Activated naive CD4-positive, alpha-beta T cell treated with anti-CD3 and anti-CD28 coated beads, Interleukin-2, amount 50 U/mL, for 72 hours (primary cell): ENCODE measurements at regions not wholly inside any gene's neighbourhood (a gene's known extent, or its start where the extent isn't known, plus 50 kb on each side); places are given as distances from the start of the nearest gene placed in this dataset.

ENCODE experiments used
- ATAC-seq, 2 donors: fragments of 150-1000 bp; cut with Tn5 transposase; 2 replicates each; pipeline ENCODE4 v1.10.0; 2021; ENCODE audit warnings: mild to moderate bottlenecking in 2 of 2, moderate library complexity in 2 of 2
- DNase-seq, 2 donors: peaks; one replicate each; pipeline ENCODE4 v3.0.0; 2021 to 2022; ENCODE audit warnings: low spot score in 2 of 2
- H3K27ac Mint-ChIP-seq, 2 donors: one replicate each; pipeline ENCODE4 v1.8.0; 2022; ENCODE audit warnings: mild to moderate bottlenecking in 2 of 2, mixed read lengths in 2 of 2
- H3K36me3 Mint-ChIP-seq, 2 donors: one replicate each; pipeline ENCODE4 v1.8.0; 2022; ENCODE audit warnings: mixed read lengths in 2 of 2
- H3K9me3 Mint-ChIP-seq, 2 donors: one replicate each; pipeline ENCODE4 v1.8.0; 2022; ENCODE audit warnings: mixed read lengths in 2 of 2

- DNase-seq (no peak), ATAC-seq (no peak)
- H3K36me3 Mint-ChIP-seq = no peaks in the 10 kb centered on the region
- peaks cover 4 to 5% of the 10 kb centered on the region in 2 donors for H3K9me3 Mint-ChIP-seq
- no peak overlapping the region for H3K27ac Mint-ChIP-seq
Measured at GRCh38 chr1:87521452-87521851, 192.8 kb downstream of the LMO4 start.

- Mint-ChIP-seq H3K36me3 (no peaks in the 10 kb centered on the region), H3K9me3 (peaks cover 4 to 5% of the 10 kb centered on the region in 2 donors), H3K27ac (no peak overlapping the region)
- ATAC-seq (no peak), DNase-seq (no peak)
Measured at GRCh38 chr1:87523466-87523865, 194.8 kb downstream of the LMO4 start.

GRCh38 chr1:87524021-87524754 lies 195.5 kb downstream of the LMO4 start:
- no peak for DNase-seq
- Mint-ChIP-seq H3K9me3 (peaks cover 4 to 5% of the 10 kb centered on the region in 2 donors), H3K36me3 (no peaks in the 10 kb centered on the region), H3K27ac (no peak overlapping the region)
- ATAC-seq = no peak

GRCh38 chr1:87528754-87529517 lies 200.3 kb downstream of the LMO4 start:
- Mint-ChIP-seq H3K9me3 (no peaks in the 10 kb centered on the region), H3K36me3 (no peaks in the 10 kb centered on the region), H3K27ac (no peak overlapping the region)
- no peak for DNase-seq
- no peak for ATAC-seq

- ATAC-seq (no peak), DNase-seq (no peak)
- Mint-ChIP-seq H3K27ac (no peak overlapping the region), H3K36me3 (no peaks in the 10 kb centered on the region), H3K9me3 (peaks cover 0 to 3% of the 10 kb centered on the region in 2 donors)
Measured at GRCh38 chr1:87530042-87530807, 201.5 kb downstream of the LMO4 start.

- Mint-ChIP-seq H3K27ac (no peak overlapping the region), H3K9me3 (peaks cover 0 to 3% of the 10 kb centered on the region in 2 donors), H3K36me3 (no peaks in the 10 kb centered on the region)
- no peak for ATAC-seq
- no peak for DNase-seq
Measured at GRCh38 chr1:87535551-87535950, 206.9 kb downstream of the LMO4 start.

- H3K27ac Mint-ChIP-seq = no peak overlapping the region
- H3K36me3 Mint-ChIP-seq = peaks cover 11 to 14% of the 10 kb centered on the region in 2 donors
- DNase-seq = no peak
- peaks cover 14 to 19% of the 10 kb centered on the region in 2 donors for H3K9me3 Mint-ChIP-seq
- no peak for ATAC-seq
Measured at GRCh38 chr1:87539147-87539546, 210.5 kb downstream of the LMO4 start.

- no peak for ATAC-seq
- Mint-ChIP-seq H3K9me3 (peaks cover 42 to 43% of the 10 kb centered on the region in 2 donors), H3K36me3 (peaks cover 18 to 42% of the 10 kb centered on the region in 2 donors), H3K27ac (no peak overlapping the region)
- no peak for DNase-seq
Measured at GRCh38 chr1:87542697-87543096, 214.0 kb downstream of the LMO4 start.

- peaks cover 7 to 22% of the 10 kb centered on the region in 2 donors for H3K36me3 Mint-ChIP-seq
- no peak for DNase-seq
- no peak for ATAC-seq
- peaks cover 23 to 24% of the 10 kb centered on the region in 2 donors for H3K9me3 Mint-ChIP-seq
- no peak overlapping the region for H3K27ac Mint-ChIP-seq
Measured at GRCh38 chr1:87549738-87550137, 221.1 kb downstream of the LMO4 start.

GRCh38 chr1:87553511-87553910 lies 224.8 kb downstream of the LMO4 start:
- Mint-ChIP-seq H3K9me3 (no peaks in the 10 kb centered on the region), H3K27ac (no peak overlapping the region), H3K36me3 (no peaks in the 10 kb centered on the region)
- DNase-seq (no peak), ATAC-seq (no peak)

- no peaks in the 10 kb centered on the region for H3K9me3 Mint-ChIP-seq
- DNase-seq = no peak
- no peak for ATAC-seq
- H3K27ac Mint-ChIP-seq = no peak overlapping the region
- no peaks in the 10 kb centered on the region for H3K36me3 Mint-ChIP-seq
Measured at GRCh38 chr1:87555366-87555765, 226.7 kb downstream of the LMO4 start.

- ATAC-seq (no peak), DNase-seq (no peak)
- no peak overlapping the region for H3K27ac Mint-ChIP-seq
- H3K36me3 Mint-ChIP-seq = no peaks in the 10 kb centered on the region
- H3K9me3 Mint-ChIP-seq = no peaks in the 10 kb centered on the region
Measured at GRCh38 chr1:87556326-87556725, 227.6 kb downstream of the LMO4 start.

GRCh38 chr1:87558921-87559320 lies 230.2 kb downstream of the LMO4 start:
- DNase-seq (no peak), ATAC-seq (no peak)
- Mint-ChIP-seq H3K9me3 (no peaks in the 10 kb centered on the region), H3K27ac (peak overlapping the region in 1 of 2 donors; percentile 65), H3K36me3 (no peaks in the 10 kb centered on the region)

- H3K9me3 Mint-ChIP-seq = no peaks in the 10 kb centered on the region
- no peak overlapping the region for H3K27ac Mint-ChIP-seq
- no peak for DNase-seq
- no peaks in the 10 kb centered on the region for H3K36me3 Mint-ChIP-seq
- ATAC-seq = no peak
Measured at GRCh38 chr1:87560137-87560536, 231.5 kb downstream of the LMO4 start.

- DNase-seq = no peak
- no peak for ATAC-seq
- Mint-ChIP-seq H3K9me3 (no peaks in the 10 kb centered on the region), H3K27ac (no peak overlapping the region), H3K36me3 (no peaks in the 10 kb centered on the region)
Measured at GRCh38 chr1:87560601-87561360, 232.1 kb downstream of the LMO4 start.

- DNase-seq (no peak), ATAC-seq (no peak)
- no peaks in the 10 kb centered on the region for H3K36me3 Mint-ChIP-seq
- H3K9me3 Mint-ChIP-seq = no peaks in the 10 kb centered on the region
- no peak overlapping the region for H3K27ac Mint-ChIP-seq
Measured at GRCh38 chr1:87563211-87563610, 234.5 kb downstream of the LMO4 start.
